NCI-H1105 (cell line): ENCODE measurements at regions not wholly inside any gene's neighbourhood (a gene's known extent, or its start where the extent isn't known, plus 50 kb on each side); places are given as distances from the start of the nearest gene placed in this dataset.

Source experiments
- DNase-seq: peaks from one replicate; lab custom pipeline; 2025; lab: John Stamatoyannopoulos, UW

DNA sequence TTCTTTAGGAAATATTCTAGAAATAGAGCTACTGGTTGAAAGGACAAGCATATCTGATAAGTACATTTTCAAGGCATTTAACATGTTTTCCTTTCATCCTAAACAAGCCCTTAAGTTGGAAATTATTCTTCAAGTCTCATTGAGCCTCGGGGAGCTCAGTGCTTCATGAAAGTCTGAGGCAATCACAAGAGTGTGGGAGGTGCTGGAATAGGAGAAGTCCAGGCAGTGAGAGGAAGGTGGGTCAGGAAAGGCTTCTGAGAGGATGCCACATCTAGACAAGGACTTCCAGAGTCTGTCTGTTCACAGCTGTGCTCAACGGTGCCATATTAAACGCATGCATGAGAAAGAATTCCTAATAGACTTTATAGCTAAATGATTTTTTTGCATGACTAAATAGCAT, 69.8 kb downstream of the CD83 start:
- no peak for DNase-seq

DNA sequence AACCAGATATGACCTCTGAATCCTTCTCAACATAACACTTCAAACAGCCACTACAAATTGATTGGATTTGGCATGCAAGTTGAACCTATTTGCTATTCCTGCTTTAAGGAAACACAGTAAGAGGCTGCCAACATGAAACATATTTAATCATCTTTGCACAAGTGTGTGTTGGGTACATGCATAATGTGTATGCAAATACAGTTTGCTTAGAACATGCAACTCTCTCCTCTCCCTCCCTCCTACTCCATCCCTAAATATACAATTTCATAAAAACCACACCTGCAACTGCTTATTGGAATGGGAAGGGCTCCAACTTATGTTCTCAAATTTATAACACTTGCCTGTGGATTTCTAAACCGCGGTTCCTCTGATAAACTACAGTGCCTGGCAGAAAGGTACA, 71.5 kb downstream of the CD83 start:
- DNase-seq: no peak

DNA sequence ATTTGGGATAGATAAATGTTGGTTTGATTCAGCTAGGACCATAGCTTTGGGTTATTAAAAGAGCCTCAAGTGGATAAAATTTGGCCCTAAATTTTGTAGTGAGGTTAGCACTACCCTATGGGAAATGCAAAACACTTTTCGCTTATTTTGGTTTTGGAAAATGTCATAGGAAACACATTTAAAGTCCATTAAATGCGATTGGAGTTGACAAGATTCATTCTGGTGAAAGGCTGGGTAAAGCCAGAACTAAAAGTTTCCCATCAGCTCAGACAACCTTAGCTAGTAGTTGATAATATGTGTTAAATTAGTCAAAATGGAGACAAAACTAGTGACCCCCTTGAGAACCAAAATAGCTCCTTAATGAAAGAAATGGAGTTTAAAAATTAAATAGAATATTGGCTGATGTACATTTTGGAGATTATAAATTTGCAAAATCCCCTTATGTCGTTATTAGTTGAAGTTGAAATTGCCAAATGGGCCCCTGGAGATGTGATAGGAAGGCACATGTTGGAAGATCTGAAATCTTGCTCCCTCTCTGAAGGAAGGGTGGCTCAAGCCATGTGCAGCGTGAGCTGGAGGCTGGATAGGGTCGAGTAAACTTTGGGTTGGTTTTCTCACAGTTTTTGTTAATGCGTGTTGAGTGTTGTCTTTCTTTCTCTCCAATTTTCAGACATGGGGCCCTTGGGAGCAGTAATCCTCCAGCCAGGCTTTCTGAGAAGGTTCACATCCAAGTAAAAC, 72.8 kb downstream of the CD83 start:
- no peak for DNase-seq

DNA sequence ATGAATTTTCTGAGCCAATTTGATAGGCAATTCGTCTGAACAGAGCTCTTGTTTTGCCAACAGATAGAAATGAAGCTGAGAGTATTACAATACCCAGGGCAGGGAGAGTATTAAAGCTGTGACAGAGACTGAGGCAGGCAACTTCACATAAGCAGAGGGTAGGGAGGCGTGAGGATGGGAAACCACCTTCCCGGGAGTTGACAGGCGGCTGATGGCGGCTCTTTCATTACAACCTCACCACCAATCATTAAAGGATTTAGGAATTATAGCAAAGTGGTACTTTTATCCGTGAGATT, 73.3 kb downstream of the CD83 start:
- DNase-seq: no peak

DNA sequence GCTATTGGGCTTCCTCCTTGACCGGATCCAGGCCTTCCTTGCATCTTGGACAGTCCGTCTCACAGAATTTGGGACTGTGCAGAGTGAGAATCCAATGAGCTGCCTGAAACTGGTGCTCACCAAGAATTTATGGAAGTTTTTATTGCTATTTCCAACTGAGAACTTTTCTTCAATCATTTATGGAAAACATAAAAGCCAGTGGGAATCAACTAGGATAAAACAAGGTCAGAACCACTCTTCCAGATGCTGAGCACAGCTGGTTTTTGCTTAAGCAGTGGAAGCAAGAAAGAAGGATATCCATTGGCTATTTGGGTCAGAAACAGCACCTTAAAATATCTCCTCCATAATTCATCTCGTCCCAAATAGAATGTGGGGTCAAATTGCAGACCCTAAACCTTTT, 74.2 kb downstream of the CD83 start:
- DNase-seq: no peak

DNA sequence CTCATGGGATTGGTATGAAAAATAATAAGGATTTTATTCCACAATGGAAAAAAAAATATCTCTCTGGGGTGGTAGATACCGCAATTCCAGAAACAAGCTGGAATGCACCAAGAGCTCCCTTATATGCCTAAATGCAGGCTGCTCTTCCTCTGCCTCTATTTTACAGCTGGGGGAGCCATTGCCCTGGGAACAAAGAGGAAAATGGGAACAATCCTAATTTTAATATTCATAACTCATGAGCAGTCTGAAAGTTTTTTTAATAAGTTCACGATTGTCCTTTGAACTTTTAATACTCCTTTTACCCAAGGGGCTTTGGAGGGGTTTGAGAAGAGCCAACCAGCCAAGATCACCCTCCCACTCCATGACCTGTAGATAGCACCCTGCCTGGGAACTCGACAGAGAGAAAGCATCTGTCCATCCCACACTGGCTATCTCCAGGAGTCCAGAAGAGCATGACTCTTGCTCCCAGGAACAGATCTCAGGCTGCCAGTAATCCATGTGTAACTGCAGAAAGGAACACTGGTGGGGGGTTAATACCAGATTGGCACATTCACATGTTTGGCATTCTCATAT, 74.7 kb downstream of the CD83 start:
- no peak for DNase-seq

DNA sequence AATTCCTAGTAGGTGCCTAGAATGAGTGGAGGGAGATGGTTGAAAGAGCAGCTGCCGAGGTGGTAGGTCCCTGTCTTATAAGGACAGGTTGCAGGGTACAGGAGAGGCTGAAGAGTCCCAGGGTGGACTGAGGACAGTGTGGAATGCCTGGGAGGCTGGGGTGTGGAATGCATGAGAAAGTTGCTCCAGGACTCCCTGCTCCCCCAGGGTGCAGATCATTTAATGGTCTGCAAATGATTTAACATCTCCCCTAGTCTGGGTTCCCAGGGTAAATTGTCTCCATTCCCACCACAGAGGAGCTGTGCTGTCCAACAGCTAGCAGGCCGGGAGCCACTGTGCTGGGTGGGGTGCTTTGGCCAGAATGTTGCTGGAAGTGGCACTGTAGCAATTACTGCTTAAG, 76.0 kb downstream of the CD83 start:
- no peak for DNase-seq

DNA sequence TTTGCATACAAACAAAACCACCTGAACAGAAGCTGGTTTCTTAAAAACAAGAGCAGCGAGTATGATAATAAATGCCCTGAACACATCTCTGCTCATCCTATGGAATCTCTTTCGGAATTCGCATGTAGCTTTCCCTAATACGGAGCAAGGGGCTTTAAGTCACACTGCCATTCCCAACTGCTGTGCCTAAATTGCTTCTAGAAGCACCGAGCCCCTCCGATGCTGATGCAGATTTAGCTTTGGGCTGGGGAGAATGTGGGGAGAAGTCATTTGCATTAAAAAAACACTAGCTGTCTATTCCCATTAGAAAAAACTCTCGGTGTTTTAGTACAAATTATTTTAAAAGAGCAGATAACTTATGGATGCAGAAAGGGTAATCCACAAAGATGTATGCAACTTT, 76.9 kb downstream of the CD83 start:
- DNase-seq: no peak

DNA sequence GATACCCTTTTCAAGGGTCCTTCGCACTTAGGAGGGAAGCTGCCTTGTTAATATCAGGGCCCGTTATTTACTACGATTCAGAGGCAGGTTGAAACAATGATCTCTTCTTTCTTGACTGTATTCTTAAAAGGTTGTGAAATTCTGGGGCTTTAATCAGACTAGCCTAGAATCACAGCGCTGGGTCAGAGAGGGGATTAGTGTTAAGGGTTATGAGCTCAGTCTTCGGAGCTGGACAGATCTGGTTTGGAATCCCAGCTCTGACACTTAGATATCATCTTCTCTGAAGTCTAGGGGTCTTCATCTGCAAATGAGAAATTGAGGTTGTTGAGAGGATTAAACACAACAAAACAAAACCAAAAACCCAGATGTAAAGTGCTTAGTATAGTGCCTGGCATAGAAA, 77.4 kb downstream of the CD83 start:
- DNase-seq: no peak

DNA sequence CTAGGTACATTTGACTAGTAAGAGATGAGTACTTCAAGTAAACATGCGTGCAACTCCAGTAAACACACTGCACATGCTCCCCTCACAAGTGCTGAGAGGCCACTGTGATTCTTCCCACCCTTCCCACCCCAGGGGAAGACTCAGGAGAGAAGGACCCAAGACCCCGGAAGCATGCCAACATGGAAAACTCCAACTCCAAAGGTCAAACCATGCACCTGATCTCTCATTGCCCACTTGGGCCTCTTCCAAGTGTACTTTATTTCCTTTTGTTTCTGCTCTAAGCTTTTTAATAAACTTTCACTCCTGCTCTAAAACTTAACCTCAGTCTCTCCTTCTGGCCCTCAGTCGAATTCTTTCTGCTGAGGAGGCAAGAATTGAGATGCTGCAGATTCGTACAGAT, 78.5 kb downstream of the CD83 start:
- no peak for DNase-seq

DNA sequence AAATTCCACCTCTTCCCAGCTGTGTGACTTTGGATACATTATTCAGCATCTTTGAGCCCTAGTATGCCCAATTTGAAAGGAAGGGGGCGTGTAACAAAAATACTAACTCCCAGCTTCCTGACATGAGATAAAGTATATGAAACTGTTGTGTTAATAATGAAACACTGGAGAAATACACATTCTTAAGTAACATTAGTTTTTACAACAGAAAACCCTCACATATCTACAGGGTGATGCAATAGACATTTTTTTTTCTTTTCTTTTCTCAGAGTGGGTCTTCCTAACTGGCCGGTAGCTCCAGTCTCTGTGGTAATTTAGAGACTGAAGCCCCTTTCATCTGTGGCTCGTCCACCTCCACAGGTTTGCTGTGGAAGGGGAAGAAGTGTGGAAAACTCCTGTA, 79.5 kb downstream of the CD83 start:
- no peak for DNase-seq

DNA sequence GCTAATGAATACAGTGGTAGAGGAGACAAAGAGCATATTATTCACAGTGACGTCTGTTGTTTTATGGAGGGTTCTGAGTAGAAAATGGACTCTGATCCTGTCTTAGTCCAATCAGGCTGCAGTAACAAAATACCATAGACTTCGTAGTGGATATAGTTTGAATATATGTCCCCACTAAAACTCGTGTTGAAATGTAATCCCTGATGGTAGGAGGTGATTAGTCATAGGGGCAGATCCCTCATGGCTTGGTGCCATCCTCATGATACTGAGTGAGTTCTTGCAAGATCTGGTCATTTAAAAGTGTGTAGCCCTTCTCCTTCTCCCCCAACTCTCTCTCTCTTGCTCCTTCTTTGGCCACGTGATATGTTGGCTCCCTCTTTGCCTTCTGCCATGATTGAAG, 82.5 kb downstream of the CD83 start:
- DNase-seq: no peak

DNA sequence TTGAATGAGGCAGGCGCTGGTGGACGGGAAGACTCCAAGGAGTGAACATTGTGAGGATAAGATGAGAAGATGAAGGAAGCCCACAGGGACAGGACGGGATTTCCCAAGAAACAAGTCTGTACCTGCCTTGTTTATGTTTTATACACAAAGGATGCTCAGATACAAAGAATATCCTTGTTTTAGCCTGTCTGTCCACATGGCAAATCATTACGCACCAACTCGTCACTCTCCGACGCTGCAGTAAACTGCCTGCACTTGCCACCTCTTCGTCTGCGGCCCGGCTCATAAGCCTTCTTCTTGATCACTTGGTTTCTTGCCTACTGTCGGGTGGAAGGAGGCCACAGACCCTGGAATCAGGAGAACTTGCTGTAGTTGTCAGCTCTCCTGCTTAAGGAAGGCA, 85.4 kb downstream of the CD83 start:
- no peak for DNase-seq

DNA sequence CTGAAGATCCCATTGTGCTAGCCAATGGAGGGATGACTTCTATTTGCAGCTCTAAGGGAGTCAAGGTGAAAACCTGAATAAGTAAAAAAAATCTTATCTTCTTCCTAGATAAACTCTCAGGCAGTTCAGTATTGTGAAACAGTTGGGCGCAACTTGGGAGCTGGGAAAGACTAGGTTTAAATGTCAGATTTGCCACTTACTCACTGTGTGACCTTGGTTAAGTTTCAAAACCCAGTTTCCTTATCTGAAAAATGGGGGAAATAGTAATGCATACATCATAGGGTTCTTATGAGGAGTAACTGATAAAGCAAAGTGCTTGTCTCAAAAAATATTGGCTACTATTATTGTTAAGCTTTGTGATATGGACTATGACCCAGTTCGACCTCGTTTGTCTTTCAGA, 88.8 kb downstream of the CD83 start:
- DNase-seq: no peak

DNA sequence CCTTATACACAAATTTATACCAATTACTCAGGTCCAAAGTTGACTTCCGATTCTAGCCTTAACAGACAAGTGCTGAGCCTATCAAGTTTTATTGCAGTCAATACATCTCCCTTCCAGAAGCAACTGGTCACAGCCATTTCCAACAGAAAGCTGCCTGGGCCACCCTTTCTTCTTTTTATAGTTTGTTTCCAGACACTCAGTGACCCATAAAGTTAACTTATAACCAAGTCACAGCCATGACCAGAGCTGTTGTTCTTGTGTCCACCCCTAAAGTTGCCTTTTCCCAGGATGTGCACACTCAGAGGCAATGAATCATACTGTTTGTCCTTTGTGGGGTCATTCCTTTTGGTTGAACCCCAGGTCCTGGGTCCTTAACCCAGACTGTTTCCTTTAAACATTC, 89.9 kb downstream of the CD83 start:
- DNase-seq: no peak

DNA sequence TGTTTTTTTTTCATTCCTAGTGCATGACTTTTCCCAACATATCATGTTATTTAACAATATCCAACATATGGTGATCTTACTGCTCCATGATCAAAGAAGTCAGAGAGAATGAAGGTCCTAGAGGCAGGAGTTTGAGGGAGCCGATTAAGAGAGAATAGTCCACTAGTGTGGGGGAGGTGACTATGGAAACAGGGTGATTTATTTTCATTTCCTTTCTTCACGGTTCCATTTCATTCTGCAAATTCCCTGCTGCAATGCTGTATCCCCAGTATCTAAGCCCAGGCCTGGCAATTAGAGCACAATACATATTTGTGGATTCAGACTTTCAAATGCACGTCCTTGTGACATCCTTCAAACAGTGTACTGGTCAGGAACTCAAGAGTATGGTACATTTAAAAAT, 91.4 kb downstream of the CD83 start:
- DNase-seq: no peak

DNA sequence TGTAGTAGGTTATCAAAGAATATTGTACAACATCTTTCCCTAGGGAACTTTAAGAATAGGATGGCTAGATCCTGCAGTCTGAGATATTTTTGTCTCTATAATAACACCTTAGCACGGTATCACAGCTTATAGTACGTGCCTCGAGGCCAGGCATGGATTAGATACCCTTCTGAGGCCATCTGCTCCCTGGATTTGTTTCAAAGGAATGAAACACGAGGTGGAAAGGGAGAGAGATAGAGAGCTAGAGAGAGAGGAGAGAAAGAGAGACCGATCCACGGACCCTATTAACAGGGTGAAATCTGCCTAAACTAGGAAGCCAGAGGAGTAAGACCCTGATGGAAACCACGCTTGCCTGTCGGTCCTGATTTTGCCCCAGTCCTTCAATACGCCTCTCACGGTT, 92.5 kb downstream of the CD83 start:
- no peak for DNase-seq

DNA sequence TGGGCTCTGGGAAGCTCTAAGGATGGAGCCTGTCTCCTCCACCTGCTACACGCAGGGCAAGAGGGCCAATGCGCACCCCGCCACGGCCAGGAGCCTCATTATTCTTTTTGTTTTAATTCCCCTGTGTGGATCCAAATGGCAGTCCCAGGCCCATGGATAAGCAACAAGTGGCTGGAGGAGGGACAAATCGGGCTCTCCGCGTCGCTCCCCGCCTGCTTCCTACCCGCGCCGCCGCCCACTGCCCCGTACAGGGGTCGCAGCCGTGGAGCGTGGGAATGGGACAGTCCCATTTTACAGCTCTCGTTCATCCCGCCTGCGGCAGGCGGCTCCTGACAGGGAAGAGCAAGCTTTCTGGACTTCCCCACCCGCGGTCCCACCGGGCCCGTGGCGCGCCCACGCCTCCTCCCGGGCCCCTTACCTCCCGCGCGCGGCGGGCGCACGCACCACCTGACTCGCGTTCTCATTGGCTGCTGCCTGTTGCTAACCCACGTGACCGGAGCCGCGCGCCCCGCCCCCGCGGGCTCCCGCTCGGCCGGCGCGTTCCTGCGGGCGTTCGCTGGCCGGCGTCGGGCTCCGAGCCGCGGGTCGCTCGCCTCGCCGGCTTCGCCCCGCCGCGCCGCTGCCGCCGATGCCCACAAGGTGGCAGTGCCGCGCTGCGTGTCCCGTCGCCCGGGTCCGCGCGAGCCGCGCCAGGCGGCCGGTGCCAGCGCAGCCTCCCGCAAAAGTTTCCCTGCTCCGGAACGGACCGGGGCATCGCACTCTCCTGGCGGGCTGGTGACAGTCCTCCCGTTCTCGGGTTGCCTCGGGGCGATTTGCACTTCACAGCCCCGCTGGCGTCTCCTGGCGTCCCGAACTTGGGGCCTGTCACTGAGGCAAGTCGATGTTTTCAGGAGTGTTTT, 93.3 kb downstream of the CD83 start:
- DNase-seq: peak; percentile 89

DNA sequence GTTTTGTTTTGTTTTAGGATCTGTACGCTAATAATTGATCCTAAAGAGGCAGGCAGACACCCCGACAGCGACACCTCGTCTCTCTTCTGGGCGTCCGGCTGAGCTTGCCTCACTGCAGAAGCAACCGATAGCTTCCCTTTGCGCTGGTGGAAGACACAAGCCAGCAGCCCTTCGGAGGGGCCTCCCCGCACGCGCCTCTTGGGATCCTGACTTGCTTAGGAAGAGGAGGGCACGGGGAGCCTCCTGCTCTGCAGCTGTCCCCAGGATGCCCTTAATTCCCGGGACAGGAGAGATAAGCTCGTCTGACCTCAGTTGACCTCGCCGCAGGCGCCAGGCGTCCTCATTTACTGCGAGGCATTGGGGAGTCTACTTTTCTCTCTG, 94.0 kb downstream of the CD83 start:
- DNase-seq: no peak

DNA sequence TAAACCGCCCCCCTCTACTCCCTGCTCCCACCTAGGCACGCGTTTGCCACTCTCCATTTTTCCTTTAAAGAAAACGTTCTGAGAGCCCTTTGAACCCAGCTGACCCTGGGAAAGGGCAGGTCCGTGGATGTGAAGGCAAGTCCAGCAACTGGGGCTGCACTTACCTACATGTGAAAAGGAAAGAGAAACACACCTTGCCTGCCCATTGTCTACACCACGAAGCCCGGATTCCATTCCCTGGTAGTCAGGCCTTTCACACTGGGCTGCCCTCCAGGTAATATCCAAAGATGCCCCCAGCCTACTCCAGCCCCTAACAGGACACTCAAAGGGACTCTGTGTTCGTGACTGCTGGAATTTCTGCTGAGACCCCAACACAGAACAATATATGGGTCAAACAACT, 94.4 kb downstream of the CD83 start:
- DNase-seq: no peak

DNA sequence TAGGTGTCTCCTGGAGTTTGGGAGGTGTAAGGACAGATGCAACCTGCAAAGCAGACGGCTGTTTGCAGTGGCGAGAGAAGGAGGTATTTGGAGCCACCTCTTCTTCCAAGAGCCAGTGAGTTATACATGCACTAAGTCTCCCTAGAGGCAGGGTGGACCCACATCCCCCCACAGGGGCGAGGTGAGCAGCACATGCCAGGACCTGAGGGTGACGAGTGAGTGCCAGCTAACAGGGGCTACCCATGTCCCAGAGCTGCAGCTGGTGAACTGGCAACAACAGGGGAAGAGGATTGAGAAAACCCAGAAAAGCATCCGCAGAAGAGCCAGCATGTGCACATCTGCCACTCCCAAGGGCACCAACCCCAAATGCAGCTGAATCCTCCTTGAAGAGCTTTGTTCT, 95.1 kb downstream of the CD83 start:
- DNase-seq: no peak

DNA sequence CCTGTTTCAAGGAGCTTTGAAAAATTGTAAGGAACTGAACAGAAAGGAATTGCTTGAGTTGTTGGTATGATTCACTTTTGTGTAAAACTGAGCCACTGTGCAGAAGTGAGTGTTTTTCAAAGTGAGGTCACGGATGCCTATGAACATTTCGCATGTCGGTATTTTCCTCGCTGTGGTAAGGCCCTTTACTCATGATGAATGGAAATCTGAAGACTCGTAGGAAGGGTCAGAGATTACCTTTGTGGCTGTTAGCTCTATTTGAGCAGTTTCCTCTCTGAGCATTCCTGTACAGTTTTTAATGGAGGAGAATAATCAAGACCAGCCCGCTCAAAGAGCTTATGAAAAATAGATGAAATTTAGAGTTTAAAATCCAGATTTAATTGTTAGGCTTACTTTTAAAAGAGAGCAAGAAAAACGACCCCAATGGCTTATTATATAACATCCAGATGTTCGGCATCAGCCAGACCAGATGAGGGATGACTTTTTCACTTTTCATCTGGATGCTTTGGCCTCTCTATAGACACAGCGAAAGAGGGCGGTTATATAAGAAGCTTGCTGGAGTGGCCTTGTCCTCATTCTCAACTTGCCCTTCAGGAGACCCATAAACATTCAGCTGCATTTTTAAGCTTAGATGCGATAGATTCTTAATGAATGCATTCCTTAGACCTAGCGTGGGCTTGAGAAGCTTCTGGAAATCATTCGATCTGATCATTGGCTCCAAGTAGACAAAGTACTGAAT, 99.5 kb downstream of the CD83 start:
- no peak for DNase-seq
